ENCODE measurements at regions not wholly inside any gene's neighbourhood (a gene's known extent, or its start where the extent isn't known, plus 50 kb on each side); places are given as distances from the start of the nearest gene placed in this dataset.

DNA sequence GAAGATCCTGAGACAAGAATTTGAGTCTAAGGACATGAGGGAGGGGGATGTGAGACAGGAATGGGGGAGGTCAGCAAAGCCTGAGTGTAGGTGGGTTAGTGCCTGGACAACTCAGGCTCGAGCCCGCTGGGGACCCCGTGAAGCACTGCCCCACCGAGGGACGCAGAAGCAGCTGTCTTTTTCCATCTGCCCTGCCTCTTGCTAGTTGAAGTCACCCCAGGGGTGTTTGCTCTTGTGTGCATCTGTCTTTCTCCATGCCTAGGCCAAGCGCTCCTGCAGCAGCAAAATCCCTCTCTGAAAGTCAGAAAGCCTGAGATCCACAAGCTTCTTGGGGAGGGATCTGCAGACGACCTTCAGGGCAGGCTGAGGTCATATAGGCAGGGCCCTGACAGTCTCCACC, 79.0 kb upstream of the CELF2 start:
- no peaks in the 10 kb centered on the region for H3K9me2 ChIP-seq (replicated peaks; ENCODE audit: control insufficient read depth, low read length)
- no peaks in the 10 kb centered on the region for H3K79me2 ChIP-seq (ENCODE audit: control insufficient read depth, low read length)
- TF ChIP-seq, protein P1, sequence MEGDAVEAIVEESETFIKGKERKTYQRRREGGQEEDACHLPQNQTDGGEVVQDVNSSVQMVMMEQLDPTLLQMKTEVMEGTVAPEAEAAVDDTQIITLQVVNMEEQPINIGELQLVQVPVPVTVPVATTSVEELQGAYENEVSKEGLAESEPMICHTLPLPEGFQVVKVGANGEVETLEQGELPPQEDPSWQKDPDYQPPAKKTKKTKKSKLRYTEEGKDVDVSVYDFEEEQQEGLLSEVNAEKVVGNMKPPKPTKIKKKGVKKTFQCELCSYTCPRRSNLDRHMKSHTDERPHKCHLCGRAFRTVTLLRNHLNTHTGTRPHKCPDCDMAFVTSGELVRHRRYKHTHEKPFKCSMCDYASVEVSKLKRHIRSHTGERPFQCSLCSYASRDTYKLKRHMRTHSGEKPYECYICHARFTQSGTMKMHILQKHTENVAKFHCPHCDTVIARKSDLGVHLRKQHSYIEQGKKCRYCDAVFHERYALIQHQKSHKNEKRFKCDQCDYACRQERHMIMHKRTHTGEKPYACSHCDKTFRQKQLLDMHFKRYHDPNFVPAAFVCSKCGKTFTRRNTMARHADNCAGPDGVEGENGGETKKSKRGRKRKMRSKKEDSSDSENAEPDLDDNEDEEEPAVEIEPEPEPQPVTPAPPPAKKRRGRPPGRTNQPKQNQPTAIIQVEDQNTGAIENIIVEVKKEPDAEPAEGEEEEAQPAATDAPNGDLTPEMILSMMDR (IDR thresholded peaks at IDR 0.05; ENCODE audit: low read depth, low read length, poor library complexity, severe bottlenecking), result no peak
- no peaks in the 10 kb centered on the region for H3F3A ChIP-seq (ENCODE audit: control insufficient read depth, insufficient read depth)
- no peak overlapping the region for H3K27ac ChIP-seq (ENCODE audit: low read depth, low read length)
- H3K4me1 ChIP-seq (ENCODE audit: control insufficient read depth, low read length), result no peaks in the 10 kb centered on the region
- no peaks in the 10 kb centered on the region for H3K27me3 ChIP-seq (ENCODE audit: control insufficient read depth, low read length)
- H3K36me3 ChIP-seq (ENCODE audit: control insufficient read depth, low read length), result no peaks in the 10 kb centered on the region
- H3K9me3 ChIP-seq (ENCODE audit: control insufficient read depth, insufficient read depth, low read length), result no peaks in the 10 kb centered on the region
- no peak overlapping the region for H3K4me3 ChIP-seq (ENCODE audit: low read length)
- no peaks in the 10 kb centered on the region for H4K20me1 ChIP-seq (ENCODE audit: control insufficient read depth, insufficient read depth, low read depth, low read length)
- H3K4me2 ChIP-seq (ENCODE audit: low read length), result no peak overlapping the region

DNA sequence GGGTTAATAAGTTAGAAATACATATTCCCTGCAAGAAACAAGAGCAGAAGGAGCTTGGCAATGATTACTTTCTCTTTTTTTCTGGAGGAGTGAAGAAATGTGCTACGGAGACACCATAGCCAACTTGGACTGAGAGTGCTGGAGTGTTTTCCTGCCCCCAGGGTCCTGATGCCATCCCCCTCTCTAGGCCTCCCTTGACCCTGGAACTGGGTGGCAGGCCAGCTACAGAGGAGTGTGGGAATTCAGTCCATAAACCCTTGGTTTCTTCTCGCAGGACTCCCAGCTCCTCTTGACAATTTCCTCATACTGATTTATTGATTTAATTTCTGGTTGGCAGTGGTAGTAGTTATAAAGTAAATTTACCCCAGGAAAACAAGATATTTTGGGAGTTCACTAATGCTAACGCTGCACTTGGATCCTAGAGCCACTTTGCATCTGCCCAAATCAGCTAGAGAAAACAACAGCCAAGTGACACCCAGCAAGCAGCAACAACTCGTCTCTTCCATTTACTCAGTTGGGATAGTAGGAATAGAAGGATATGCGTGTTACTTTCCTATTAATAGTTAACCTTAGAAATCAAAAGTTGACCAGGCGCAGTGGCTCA, 76.4 kb upstream of the CELF2 start:
- no peaks in the 10 kb centered on the region for H3K79me2 ChIP-seq (ENCODE audit: control insufficient read depth, low read length)
- H3K9me2 ChIP-seq (replicated peaks; ENCODE audit: control insufficient read depth, low read length), result no peaks in the 10 kb centered on the region
- no peak overlapping the region for H3K27ac ChIP-seq (ENCODE audit: low read depth, low read length)
- no peak overlapping the region for H3K4me2 ChIP-seq (ENCODE audit: low read length)
- H3K9me3 ChIP-seq (ENCODE audit: control insufficient read depth, insufficient read depth, low read length), result no peaks in the 10 kb centered on the region
- TF ChIP-seq, protein P1 (IDR thresholded peaks at IDR 0.05; ENCODE audit: low read depth, low read length, poor library complexity, severe bottlenecking), result no peak
- TF ChIP-seq EZH2phosphoT487 (IDR thresholded peaks at IDR 0.05; ENCODE audit: borderline replicate concordance, low read length), result no peak
- H3K4me1 ChIP-seq (ENCODE audit: control insufficient read depth, low read length), result no peaks in the 10 kb centered on the region
- no peaks in the 10 kb centered on the region for H4K20me1 ChIP-seq (ENCODE audit: control insufficient read depth, insufficient read depth, low read depth, low read length)
- no peak overlapping the region for H3K4me3 ChIP-seq (ENCODE audit: low read length)
- H3K27me3 ChIP-seq (ENCODE audit: control insufficient read depth, low read length), result no peaks in the 10 kb centered on the region
- H3F3A ChIP-seq (ENCODE audit: control insufficient read depth, insufficient read depth), result no peaks in the 10 kb centered on the region
- no peaks in the 10 kb centered on the region for H3K36me3 ChIP-seq (ENCODE audit: control insufficient read depth, low read length)

DNA sequence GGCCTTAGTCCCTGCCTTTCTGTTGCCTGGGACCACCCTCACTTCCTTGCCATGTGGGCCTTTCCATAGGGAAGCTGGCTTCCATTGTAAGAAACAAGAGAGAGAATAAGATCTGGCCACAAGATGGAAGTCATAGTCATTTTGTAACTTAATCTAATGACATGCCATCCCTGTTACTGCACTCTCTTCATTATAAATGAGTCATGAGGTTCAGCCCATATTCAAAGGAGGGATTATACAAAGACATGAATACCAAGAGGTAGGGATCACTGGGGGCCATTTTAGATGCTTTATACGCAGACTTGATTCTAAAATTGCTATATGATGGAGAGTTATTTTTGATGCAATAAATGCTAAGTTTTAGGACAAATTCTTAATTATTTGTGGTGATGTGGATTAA, 75.2 kb upstream of the CELF2 start:
- no peaks in the 10 kb centered on the region for H3K4me1 ChIP-seq (ENCODE audit: control insufficient read depth, low read length)
- no peaks in the 10 kb centered on the region for H3K27me3 ChIP-seq (ENCODE audit: control insufficient read depth, low read length)
- H3K36me3 ChIP-seq (ENCODE audit: control insufficient read depth, low read length), result no peaks in the 10 kb centered on the region
- no peaks in the 10 kb centered on the region for H4K20me1 ChIP-seq (ENCODE audit: control insufficient read depth, insufficient read depth, low read depth, low read length)
- no peaks in the 10 kb centered on the region for H3K9me3 ChIP-seq (ENCODE audit: control insufficient read depth, insufficient read depth, low read length)
- H3K9me2 ChIP-seq (replicated peaks; ENCODE audit: control insufficient read depth, low read length), result no peaks in the 10 kb centered on the region
- H3K79me2 ChIP-seq (ENCODE audit: control insufficient read depth, low read length), result no peaks in the 10 kb centered on the region
- H3F3A ChIP-seq (ENCODE audit: control insufficient read depth, insufficient read depth), result no peaks in the 10 kb centered on the region
- H3K27ac ChIP-seq (ENCODE audit: low read depth, low read length), result no peak overlapping the region
- H3K4me2 ChIP-seq (ENCODE audit: low read length), result no peak overlapping the region
- H3K4me3 ChIP-seq (ENCODE audit: low read length), result no peak overlapping the region
- no peak for TF ChIP-seq EZH2phosphoT487 (IDR thresholded peaks at IDR 0.05; ENCODE audit: borderline replicate concordance, low read length)
- TF ChIP-seq, protein P1 (IDR thresholded peaks at IDR 0.05; ENCODE audit: low read depth, low read length, poor library complexity, severe bottlenecking), result no peak

Data from DOHH2 (cell line).